K562 (cell line): ENCODE measurements at regions not wholly inside any gene's neighbourhood (a gene's known extent, or its start where the extent isn't known, plus 50 kb on each side); places are given as distances from the start of the nearest gene placed in this dataset.

Experiments
- ELF1 ChIP-seq: fragments of 200-800 bp; sonication (Bioruptor generic); IDR thresholded peaks from 2 replicates; pipeline ENCODE4 v1.6.1; 2016; ENCODE audit warnings: missing genetic modification characterization, missing compliant biosample characterization
- MLLT1 ChIP-seq, 2 experiments: fragments of 450-650 bp; IDR thresholded peaks; 2 replicates each; pipeline ENCODE4 v1.6.1; 2016
- NCOR1 ChIP-seq: fragments of 450-650 bp; IDR thresholded peaks from 2 replicates; pipeline ENCODE4 v1.6.1; 2016; ENCODE audit warnings: mild to moderate bottlenecking, moderate library complexity
- NFRKB ChIP-seq: fragments of 450-650 bp; IDR thresholded peaks from 2 replicates; pipeline ENCODE4 v1.6.1; 2016; ENCODE audit warnings: low read depth
- RREB1 ChIP-seq: fragments of 250-450 bp; sonication (Bioruptor Pico); IDR thresholded peaks from 2 replicates; pipeline ENCODE4 v1.4.0; 2020
- YY1 ChIP-seq, 3 experiments: IDR thresholded peaks; 2 replicates each; pipeline ENCODE4 v1.6.1; 2011; ENCODE audit warnings: low read length in 2 of 3, mild to moderate bottlenecking in 2 of 3, moderate library complexity in 2 of 3, borderline replicate concordance in 1 of 3, control low read depth in 1 of 3, low read depth in 1 of 3; ENCODE audit not compliant: insufficient read depth in 3 of 3, insufficient replicate concordance in 2 of 3, control insufficient read depth in 1 of 3, insufficient read length in 1 of 3; ENCODE audit errors: extremely low read depth in 1 of 3
- ZNF561 ChIP-seq: fragments of 450-650 bp; formaldehyde crosslinking; conservative IDR thresholded peaks from 2 replicates; pipeline ENCODE4 v1.4.0; 2020; ENCODE audit warnings: mild to moderate bottlenecking, moderate library complexity
- TF ChIP-seq, protein P1 (sequence below): sonication (generic); formaldehyde crosslinking; IDR thresholded peaks from 2 replicates; pipeline ENCODE4 v1.8.0; 2023; ENCODE audit warnings: mild to moderate bottlenecking, missing genetic modification reagents

DNA sequence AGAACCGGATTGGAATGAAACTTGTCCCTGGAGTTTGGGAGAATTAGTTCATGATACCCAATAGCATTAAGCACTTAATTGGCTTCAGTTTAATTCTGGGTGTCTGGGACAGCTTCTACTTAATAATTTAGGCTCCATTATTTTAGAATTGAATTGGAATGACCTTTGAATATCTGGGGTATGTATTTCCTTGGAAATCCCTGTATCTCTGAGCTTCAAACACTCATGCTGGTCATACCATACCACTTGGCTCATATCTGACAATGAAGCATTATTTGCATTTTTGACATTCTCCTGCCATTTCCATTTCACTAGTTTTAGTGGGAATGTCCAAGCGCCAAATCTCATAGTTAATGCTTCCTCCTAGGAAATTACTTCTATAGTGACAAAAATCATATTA, 393.1 kb downstream of the DIPK2A start:
- TF ChIP-seq MLLT1 (IDR thresholded peaks at IDR 0.05) (no peak), RREB1 (no peak), NCOR1 (no peak), ZNF561 (CRISPR knock-in tag) (no peak), ELF1 (tag) (no peak), NFRKB (no peak), YY1 (IDR thresholded peaks at IDR 0.05; ENCODE audit: borderline replicate concordance in 1 of 3, control insufficient read depth in 1 of 3, extremely low read depth in 1 of 3, insufficient read depth in 3 of 3, insufficient read length in 1 of 3, insufficient replicate concordance in 2 of 3, low read depth in 1 of 3, low read length in 2 of 3) (no peak)
- TF ChIP-seq, protein P1, sequence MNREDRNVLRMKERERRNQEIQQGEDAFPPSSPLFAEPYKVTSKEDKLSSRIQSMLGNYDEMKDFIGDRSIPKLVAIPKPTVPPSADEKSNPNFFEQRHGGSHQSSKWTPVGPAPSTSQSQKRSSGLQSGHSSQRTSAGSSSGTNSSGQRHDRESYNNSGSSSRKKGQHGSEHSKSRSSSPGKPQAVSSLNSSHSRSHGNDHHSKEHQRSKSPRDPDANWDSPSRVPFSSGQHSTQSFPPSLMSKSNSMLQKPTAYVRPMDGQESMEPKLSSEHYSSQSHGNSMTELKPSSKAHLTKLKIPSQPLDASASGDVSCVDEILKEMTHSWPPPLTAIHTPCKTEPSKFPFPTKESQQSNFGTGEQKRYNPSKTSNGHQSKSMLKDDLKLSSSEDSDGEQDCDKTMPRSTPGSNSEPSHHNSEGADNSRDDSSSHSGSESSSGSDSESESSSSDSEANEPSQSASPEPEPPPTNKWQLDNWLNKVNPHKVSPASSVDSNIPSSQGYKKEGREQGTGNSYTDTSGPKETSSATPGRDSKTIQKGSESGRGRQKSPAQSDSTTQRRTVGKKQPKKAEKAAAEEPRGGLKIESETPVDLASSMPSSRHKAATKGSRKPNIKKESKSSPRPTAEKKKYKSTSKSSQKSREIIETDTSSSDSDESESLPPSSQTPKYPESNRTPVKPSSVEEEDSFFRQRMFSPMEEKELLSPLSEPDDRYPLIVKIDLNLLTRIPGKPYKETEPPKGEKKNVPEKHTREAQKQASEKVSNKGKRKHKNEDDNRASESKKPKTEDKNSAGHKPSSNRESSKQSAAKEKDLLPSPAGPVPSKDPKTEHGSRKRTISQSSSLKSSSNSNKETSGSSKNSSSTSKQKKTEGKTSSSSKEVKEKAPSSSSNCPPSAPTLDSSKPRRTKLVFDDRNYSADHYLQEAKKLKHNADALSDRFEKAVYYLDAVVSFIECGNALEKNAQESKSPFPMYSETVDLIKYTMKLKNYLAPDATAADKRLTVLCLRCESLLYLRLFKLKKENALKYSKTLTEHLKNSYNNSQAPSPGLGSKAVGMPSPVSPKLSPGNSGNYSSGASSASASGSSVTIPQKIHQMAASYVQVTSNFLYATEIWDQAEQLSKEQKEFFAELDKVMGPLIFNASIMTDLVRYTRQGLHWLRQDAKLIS (CRISPR knock-in tag), result no peak
